HEK293T (cell line): ENCODE measurements at regions not wholly inside any gene's neighbourhood (a gene's known extent, or its start where the extent isn't known, plus 50 kb on each side); places are given as distances from the start of the nearest gene placed in this dataset.

Experiments
- BHLHE40 ChIP-seq: fragments of 450-650 bp; IDR thresholded peaks from 2 replicates; pipeline ENCODE4 v1.6.1; 2016; ENCODE audit warnings: mild to moderate bottlenecking, moderate library complexity, borderline replicate concordance
- ELF4 ChIP-seq: fragments of 450-650 bp; IDR thresholded peaks from 2 replicates; pipeline ENCODE4 v1.6.1; 2017; ENCODE audit warnings: antibody characterized with exemption
- FOXA1 ChIP-seq: fragments of 450-650 bp; IDR thresholded peaks from 2 replicates; pipeline ENCODE4 v1.6.1; 2016; ENCODE audit warnings: mild to moderate bottlenecking
- FOXK2 ChIP-seq: fragments of 450-650 bp; IDR thresholded peaks from 2 replicates; pipeline ENCODE4 v1.6.1; 2016; ENCODE audit warnings: mild to moderate bottlenecking
- FOXM1 ChIP-seq: fragments of 450-650 bp; IDR thresholded peaks from 2 replicates; pipeline ENCODE4 v1.6.1; 2017; ENCODE audit warnings: mild to moderate bottlenecking, borderline replicate concordance
- L3MBTL2 ChIP-seq: fragments of 450-650 bp; conservative IDR thresholded peaks from 2 replicates; pipeline ENCODE4 v1.6.1; 2016; ENCODE audit warnings: mild to moderate bottlenecking
- LEF1 ChIP-seq: fragments of 450-650 bp; IDR thresholded peaks from 2 replicates; pipeline ENCODE4 v1.6.1; 2017; ENCODE audit warnings: mild to moderate bottlenecking, borderline replicate concordance
- NFRKB ChIP-seq: fragments of 450-650 bp; IDR thresholded peaks from 2 replicates; pipeline ENCODE4 v1.6.1; 2016; ENCODE audit warnings: mild to moderate bottlenecking, moderate library complexity
- SP1 ChIP-seq: fragments of 450-650 bp; IDR thresholded peaks from 2 replicates; pipeline ENCODE4 v1.6.1; 2017
- TARDBP ChIP-seq: fragments of 450-650 bp; IDR thresholded peaks from 2 replicates; pipeline ENCODE4 v1.6.1; 2016
- ZNF384 ChIP-seq: fragments of 450-650 bp; IDR thresholded peaks from 2 replicates; pipeline ENCODE4 v1.6.1; 2016

GRCh38 chr2:149715894-149716293 is 128.3 kb upstream of the MMADHC start:
- TF ChIP-seq NFRKB (no peak), SP1 (no peak), TARDBP (no peak), FOXK2 (no peak), FOXM1 (no peak), ZNF384 (no peak), LEF1 (no peak), BHLHE40 (no peak), ELF4 (no peak), FOXA1 (no peak), L3MBTL2 (no peak)
